Muscle of leg (tissue), 3 donors: ENCODE measurements at regions not wholly inside any gene's neighbourhood (a gene's known extent, or its start where the extent isn't known, plus 50 kb on each side); places are given as distances from the start of the nearest gene placed in this dataset.
"Not testable (repeated sequence)": the region's sequence is repeated elsewhere in the genome, so short reads cannot be mapped to it uniquely, and the experiment has no call there.

Source experiments
- DNase-seq: peaks from one replicate; pipeline ENCODE4 v3.0.0; 2013
- H3K27ac ChIP-seq: one replicate; pipeline ENCODE4 v1.5.1; 2013; ENCODE audit warnings: mild to moderate bottlenecking, low read length, control low read depth
- H3K27me3 ChIP-seq: one replicate; pipeline ENCODE4 v1.6.1; 2013; ENCODE audit warnings: low read length; ENCODE audit not compliant: control insufficient read depth, insufficient read depth
- H3K36me3 ChIP-seq: one replicate; pipeline ENCODE4 v1.6.1; 2013; ENCODE audit warnings: low read length; ENCODE audit not compliant: control insufficient read depth, insufficient read depth
- H3K4me1 ChIP-seq: one replicate; pipeline ENCODE4 v1.6.1; 2013; ENCODE audit warnings: low read length; ENCODE audit not compliant: control insufficient read depth, insufficient read depth
- H3K4me3 ChIP-seq: one replicate; pipeline ENCODE4 v1.5.1; 2013; ENCODE audit warnings: low read length, control low read depth
- H3K9me3 ChIP-seq: replicated peaks from 2 replicates; pipeline ENCODE4 v1.6.1; 2013; ENCODE audit warnings: low read depth, low read length; ENCODE audit not compliant: control insufficient read depth
- WGBS: methylation state at CpG from one replicate; pipeline ENCODE4 v1.1.5; 2013; ENCODE audit warnings: missing lambda C conversion rate; ENCODE audit not compliant: insufficient coverage; 5-methylcytosine and 5-hydroxymethylcytosine counted together

DNA sequence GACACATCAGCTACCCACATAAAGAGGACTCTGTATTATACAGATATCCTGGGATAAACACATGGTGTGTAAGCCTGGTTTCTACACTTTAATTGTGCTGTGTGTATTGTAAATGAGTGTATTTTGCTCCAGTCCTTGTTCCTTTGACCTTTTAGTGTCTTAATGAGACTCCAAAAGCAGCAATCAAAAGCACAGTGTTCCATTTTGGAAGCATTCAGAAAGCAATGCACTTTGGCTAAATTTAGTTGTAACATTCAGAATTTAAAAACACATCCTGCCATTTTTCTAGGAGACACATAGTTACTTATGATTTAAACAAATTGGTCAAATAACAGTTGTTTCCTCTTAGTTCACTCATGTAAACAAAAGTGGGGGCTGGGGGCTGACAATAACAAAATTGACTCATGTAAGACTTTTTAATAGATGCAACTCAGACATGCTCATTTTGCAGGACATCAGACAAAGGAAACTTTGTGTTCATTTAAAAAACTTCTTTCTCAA is 122.2 kb downstream of the GPR37 start:
- no peaks in the 10 kb centered on the region for H3K4me1 ChIP-seq
- H3K27me3 ChIP-seq: no peaks in the 10 kb centered on the region
- H3K36me3 ChIP-seq: no peaks in the 10 kb centered on the region
- no peaks in the 10 kb centered on the region for H3K9me3 ChIP-seq
- no peak overlapping the region for H3K27ac ChIP-seq
- H3K4me3 ChIP-seq: no peak overlapping the region
- DNase-seq: no peak

DNA sequence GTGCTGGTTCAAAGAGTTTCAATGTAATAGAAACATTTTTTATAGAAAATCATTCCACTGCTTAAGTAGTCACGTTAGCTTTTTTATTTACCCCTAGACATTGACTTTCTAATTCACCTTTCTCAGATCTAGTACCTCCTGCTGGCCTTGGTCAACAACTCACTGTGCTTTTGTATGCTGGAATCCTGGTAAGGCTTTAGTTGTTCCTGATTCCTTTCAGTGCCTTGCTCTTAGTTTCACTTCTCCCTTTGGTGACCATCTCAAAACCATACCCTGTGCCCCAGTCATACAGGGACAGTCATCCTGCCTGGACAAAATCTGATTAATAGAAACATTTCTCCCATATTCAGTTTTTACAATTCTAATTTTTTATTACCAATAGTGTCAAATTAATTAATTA is 130.2 kb downstream of the GPR37 start:
- Histone ChIP-seq H3K36me3 (no peaks in the 10 kb centered on the region), H3K4me3 (no peak overlapping the region), H3K27ac (no peak overlapping the region), H3K27me3 (no peaks in the 10 kb centered on the region), H3K9me3 (peaks cover 2% of the 10 kb centered on the region), H3K4me1 (no peaks in the 10 kb centered on the region)
- no CpG with 5 or more reads among the region's 1 CpG for WGBS
- DNase-seq: no peak

DNA sequence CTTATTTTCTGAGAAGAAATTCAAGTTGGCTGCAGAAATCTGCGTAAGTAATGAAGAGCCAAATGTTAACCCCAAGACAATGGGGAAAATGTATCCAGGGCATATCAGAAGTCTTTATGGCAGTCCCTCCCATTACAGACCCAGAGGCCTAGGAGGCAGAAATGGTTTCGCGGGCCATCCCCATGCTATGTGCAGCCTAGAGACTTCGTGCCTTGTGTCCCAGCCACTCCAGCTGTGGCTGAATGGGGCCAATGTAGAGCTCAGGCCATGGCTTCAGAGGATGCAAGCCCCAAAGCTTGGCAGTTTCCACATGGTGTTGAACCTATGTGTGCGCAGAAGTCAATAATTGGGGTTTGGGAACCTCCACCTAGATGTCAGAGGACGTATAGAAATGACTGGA is 131.9 kb downstream of the GPR37 start:
- DNase-seq: no peak
- Histone ChIP-seq H3K4me3 (no peak overlapping the region), H3K4me1 (no peaks in the 10 kb centered on the region), H3K27me3 (no peaks in the 10 kb centered on the region), H3K9me3 (peaks cover 2% of the 10 kb centered on the region), H3K27ac (no peak overlapping the region), H3K36me3 (no peaks in the 10 kb centered on the region)
- 80% methylated on average over 3 of the region's 6 CpGs for WGBS

DNA sequence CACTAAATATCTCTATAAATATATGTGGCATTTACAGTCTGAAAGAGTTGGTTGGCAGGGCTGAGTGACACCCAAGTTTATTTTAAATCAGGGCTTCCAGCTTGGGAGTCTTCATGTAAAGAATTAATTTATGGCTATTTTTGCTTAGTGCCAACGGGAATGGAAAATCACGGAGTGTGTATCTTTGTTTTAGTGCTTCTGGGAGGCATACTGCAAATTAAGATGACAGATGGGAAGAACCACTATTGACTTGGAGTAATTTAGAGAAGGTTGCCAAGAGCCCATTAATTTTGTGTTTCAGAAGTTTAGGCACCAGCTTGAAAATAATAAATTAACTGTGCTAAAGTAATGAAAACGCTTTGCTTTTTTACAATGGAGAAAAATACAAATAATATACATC is 135.2 kb downstream of the GPR37 start:
- no peaks in the 10 kb centered on the region for H3K36me3 ChIP-seq
- H3K4me1 ChIP-seq: no peaks in the 10 kb centered on the region
- H3K4me3 ChIP-seq: no peak overlapping the region
- H3K9me3 ChIP-seq: peaks cover 2% of the 10 kb centered on the region
- DNase-seq: no peak
- 50% methylated on average over 2 of the region's 3 CpGs for WGBS
- no peaks in the 10 kb centered on the region for H3K27me3 ChIP-seq
- no peak overlapping the region for H3K27ac ChIP-seq

DNA sequence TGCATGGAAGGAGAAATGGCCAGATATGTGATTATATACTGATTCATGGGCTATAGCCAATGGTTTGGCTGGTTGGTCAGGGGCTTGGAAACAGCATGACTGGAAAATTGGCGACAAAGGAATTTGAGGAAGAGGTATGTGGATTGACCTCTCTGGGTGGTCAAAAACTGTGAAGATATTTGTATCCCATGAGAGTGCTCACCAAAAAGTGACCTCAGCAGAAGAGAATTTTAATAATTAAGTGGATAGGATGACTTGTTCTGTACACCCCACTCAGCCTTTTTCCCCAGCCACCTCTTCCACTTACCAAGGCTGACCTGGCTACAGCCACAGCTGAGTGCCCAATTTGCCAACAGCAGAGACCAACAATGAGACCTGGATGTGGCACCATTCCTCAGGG is 146.7 kb downstream of the GPR37 start:
- peaks cover 13% of the 10 kb centered on the region for H3K9me3 ChIP-seq
- H3K27ac ChIP-seq: no peak overlapping the region
- H3K4me1 ChIP-seq: no peaks in the 10 kb centered on the region
- 88% methylated on average over 1 of the region's 1 CpG for WGBS
- no peak overlapping the region for H3K4me3 ChIP-seq
- no peak for DNase-seq
- H3K36me3 ChIP-seq: no peaks in the 10 kb centered on the region
- no peaks in the 10 kb centered on the region for H3K27me3 ChIP-seq

DNA sequence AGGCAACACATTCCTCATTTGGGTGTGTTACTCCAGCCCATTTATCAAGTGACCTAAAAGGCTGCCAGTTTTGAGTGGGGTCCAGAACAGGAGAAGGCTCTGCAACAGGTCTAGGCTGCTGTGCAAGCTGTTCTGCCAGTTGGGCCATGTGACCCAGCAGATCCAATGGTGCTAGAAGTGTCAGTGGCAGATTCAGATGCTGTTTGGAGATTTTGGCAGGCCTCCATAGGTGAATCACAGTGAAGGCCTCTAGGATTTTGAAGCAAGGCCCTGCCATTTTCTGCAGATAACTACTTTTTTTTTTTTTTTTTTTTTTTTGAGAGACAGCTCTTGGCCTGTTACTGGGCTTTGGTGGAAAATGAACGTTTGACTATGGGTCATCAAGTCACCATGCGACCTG is 147.5 kb downstream of the GPR37 start:
- not testable (repeated sequence) for DNase-seq, H3K27me3 ChIP-seq, H3K27ac ChIP-seq, H3K36me3 ChIP-seq, H3K4me1 ChIP-seq, H3K4me3 ChIP-seq
- peaks cover 13% of the 10 kb centered on the region for H3K9me3 ChIP-seq
- WGBS: 54% methylated on average over 2 of the region's 2 CpGs

DNA sequence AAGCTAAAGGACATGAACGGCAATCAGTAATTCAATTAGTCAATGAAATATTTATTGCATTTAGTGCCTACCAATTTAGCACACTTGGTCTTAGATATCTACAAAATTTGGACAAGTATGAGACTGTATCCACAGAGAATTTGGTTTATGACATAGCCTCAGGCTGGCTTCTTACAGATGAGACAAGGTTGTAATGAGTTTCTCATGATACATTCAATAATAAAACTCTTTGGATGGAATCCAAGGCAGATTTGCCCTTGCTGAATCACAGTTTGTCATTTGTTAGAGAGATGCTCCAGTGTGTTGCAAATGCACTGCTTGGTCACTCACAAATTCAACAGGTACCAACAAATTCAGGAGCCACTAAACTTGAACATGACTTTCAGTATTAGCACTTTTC is 162.5 kb downstream of the GPR37 start:
- Histone ChIP-seq H3K27ac (no peak overlapping the region), H3K4me3 (no peak overlapping the region), H3K9me3 (no peaks in the 10 kb centered on the region), H3K4me1 (no peaks in the 10 kb centered on the region), H3K36me3 (no peaks in the 10 kb centered on the region), H3K27me3 (no peaks in the 10 kb centered on the region)
- DNase-seq: no peak
- WGBS: no CpG with 5 or more reads among the region's 1 CpG

DNA sequence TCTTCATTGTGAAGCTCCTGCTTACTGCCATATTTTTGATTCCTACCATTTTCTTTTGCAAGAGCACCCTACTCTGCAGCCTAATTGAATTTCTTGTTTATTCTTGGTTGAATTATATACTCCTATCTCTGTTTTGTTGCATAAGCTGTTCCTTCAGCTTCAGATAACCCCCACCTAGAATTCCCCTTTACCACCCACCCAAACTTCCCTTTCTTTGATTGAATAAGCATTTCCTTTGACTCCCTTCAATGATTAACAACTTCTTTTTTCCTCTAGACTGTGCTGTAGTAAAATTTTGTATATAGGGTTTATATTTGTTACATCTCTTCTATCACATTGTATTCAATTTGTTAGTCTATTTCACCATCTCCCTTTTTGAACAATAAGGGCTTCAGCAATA is 168.1 kb downstream of the GPR37 start:
- H3K27ac ChIP-seq: no peak overlapping the region
- H3K9me3 ChIP-seq: no peaks in the 10 kb centered on the region
- no peaks in the 10 kb centered on the region for H3K4me1 ChIP-seq
- no peaks in the 10 kb centered on the region for H3K27me3 ChIP-seq
- no peak overlapping the region for H3K4me3 ChIP-seq
- no peaks in the 10 kb centered on the region for H3K36me3 ChIP-seq
- DNase-seq: no peak

DNA sequence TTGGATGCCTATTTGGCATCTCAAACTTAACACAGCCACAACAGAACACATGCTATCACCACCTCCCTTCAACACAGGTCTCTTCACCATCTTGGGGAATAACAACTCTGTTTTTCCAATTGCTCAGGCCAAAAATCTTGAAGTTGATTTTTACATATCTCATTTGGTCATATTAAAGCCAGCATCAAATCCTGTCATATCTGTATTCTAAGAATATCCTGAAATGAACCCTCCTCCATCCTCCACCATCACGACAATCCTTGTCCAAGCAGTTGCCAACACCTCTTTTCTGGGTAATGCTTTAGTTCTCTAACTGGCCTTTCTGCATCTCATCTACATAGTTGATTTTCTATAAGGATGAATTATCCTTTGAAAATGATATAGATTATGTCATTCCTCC is 168.7 kb downstream of the GPR37 start:
- Histone ChIP-seq H3K36me3 (no peaks in the 10 kb centered on the region), H3K4me3 (no peak overlapping the region), H3K9me3 (no peaks in the 10 kb centered on the region), H3K27ac (no peak overlapping the region), H3K4me1 (no peaks in the 10 kb centered on the region), H3K27me3 (no peaks in the 10 kb centered on the region)
- no peak for DNase-seq
- no CpG with 5 or more reads among the region's 1 CpG for WGBS

DNA sequence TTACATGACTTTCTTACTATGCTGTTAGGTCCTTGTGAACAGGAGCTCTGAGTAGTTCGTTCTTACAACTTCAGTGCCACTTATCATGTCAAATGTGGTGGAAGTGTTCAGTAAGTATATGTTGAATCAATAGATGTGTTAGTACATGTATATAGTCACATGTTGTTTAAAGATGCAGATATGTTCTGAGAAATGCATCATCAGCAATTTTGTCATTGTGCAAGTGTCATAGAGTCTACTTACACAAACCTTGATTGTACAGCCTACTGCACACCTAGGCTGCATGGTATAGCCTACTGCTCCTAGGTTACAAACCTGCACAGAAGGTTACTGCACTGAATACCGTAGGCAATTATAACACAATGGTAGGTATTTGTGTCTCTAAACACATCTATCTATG is 174.8 kb downstream of the GPR37 start:
- Histone ChIP-seq H3K4me3 (no peak overlapping the region), H3K4me1 (no peaks in the 10 kb centered on the region), H3K27me3 (no peaks in the 10 kb centered on the region), H3K27ac (no peak overlapping the region), H3K36me3 (no peaks in the 10 kb centered on the region), H3K9me3 (no peaks in the 10 kb centered on the region)
- DNase-seq: no peak
- no CpG with 5 or more reads among the region's 2 CpGs for WGBS

DNA sequence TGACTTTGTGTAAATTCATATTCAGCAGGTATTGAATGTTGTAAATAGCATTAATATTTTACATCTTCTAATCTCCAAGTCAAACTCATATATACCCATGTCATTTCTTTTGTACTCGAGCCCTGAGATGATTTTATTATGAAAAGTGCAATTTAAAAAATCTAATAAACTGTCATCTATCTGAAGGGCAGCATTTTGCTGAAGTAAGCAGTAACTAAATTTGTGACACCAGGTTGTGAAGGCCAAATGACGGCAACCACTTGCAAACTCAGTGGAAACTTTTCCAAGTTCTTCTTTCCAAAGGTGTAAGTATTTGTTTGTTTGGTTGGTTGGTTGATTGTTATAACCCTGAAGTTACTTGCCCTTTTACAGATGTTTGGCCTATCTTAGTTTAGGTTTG is 188.3 kb downstream of the GPR37 start:
- no peak overlapping the region for H3K4me3 ChIP-seq
- H3K27ac ChIP-seq: no peak overlapping the region
- H3K9me3 ChIP-seq: no peaks in the 10 kb centered on the region
- DNase-seq: no peak
- WGBS: no CpG with 5 or more reads among the region's 2 CpGs
- no peaks in the 10 kb centered on the region for H3K36me3 ChIP-seq
- H3K4me1 ChIP-seq: no peaks in the 10 kb centered on the region
- H3K27me3 ChIP-seq: no peaks in the 10 kb centered on the region
